ENCODE measurements at regions not wholly inside any gene's neighbourhood (a gene's known extent, or its start where the extent isn't known, plus 50 kb on each side); places are given as distances from the start of the nearest gene placed in this dataset.

DNA sequence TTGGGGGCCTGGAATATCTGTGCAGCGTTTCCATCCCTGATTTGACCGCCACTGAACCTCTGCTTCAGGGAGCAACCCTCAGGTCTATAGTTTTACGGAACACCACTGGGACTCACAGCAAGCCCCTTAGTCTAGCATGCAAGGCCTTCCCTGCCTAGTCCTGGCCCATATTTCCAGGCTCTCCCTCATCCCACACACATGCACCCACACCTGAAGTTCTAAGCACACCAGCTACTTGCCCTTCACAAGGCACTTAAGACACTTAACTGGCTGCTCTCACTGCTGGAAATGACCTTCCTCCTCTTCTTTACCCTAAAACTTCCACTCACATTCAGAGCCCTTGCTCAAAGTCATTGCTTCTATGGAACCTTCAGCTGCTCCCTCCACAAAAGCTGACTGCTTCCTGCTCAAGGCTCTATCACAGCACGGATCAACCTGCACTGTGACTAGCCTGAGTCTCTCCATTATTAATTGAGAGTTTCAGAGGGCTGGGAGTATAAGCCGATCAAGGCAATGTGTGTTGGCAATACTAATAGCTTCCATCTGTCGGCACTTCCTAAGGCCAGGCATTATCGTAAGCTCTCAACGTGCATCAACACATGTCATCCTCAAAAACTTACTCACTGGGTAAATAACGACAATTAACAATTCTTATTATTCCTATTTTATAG, 84.3 kb downstream of the RRAGC start:
- Histone ChIP-seq H3K27me3 (ENCODE audit: insufficient read depth, low read length) (peaks cover 4% of the 10 kb centered on the region; the same call in 1 of the 2 replicates), H3K9me2 (ENCODE audit: low read depth, low read length) (no peaks in the 10 kb centered on the region), H3K9ac (ENCODE audit: low read length) (no peak overlapping the region), H3K79me2 (ENCODE audit: insufficient read depth, low read length) (no peaks in the 10 kb centered on the region), H4K20me1 (ENCODE audit: insufficient read depth, low read length) (no peaks in the 10 kb centered on the region), H3K4me3 (ENCODE audit: low read depth, low read length, poor library complexity, severe bottlenecking) (no peak overlapping the region), H3K4me2 (ENCODE audit: low read length) (no peak overlapping the region), H3K4me1 (ENCODE audit: insufficient read depth, low read length, severe bottlenecking) (no peaks in the 10 kb centered on the region), H3K27ac (ENCODE audit: low read depth, low read length, poor library complexity, severe bottlenecking) (no peak overlapping the region), H2AFZ (ENCODE audit: low read length) (no peak overlapping the region), H3K9me3 (ENCODE audit: low read length) (no peaks in the 10 kb centered on the region), H3F3A (ENCODE audit: insufficient read depth, low read length) (no peaks in the 10 kb centered on the region), H3K36me3 (ENCODE audit: insufficient read depth, low read length) (no peaks in the 10 kb centered on the region)
- TF ChIP-seq EZH2 (IDR thresholded peaks at IDR 0.05; ENCODE audit: borderline replicate concordance, low read length): no peak
- TF ChIP-seq, protein P1, sequence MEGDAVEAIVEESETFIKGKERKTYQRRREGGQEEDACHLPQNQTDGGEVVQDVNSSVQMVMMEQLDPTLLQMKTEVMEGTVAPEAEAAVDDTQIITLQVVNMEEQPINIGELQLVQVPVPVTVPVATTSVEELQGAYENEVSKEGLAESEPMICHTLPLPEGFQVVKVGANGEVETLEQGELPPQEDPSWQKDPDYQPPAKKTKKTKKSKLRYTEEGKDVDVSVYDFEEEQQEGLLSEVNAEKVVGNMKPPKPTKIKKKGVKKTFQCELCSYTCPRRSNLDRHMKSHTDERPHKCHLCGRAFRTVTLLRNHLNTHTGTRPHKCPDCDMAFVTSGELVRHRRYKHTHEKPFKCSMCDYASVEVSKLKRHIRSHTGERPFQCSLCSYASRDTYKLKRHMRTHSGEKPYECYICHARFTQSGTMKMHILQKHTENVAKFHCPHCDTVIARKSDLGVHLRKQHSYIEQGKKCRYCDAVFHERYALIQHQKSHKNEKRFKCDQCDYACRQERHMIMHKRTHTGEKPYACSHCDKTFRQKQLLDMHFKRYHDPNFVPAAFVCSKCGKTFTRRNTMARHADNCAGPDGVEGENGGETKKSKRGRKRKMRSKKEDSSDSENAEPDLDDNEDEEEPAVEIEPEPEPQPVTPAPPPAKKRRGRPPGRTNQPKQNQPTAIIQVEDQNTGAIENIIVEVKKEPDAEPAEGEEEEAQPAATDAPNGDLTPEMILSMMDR (IDR thresholded peaks at IDR 0.05; ENCODE audit: low read length): no peak

DNA sequence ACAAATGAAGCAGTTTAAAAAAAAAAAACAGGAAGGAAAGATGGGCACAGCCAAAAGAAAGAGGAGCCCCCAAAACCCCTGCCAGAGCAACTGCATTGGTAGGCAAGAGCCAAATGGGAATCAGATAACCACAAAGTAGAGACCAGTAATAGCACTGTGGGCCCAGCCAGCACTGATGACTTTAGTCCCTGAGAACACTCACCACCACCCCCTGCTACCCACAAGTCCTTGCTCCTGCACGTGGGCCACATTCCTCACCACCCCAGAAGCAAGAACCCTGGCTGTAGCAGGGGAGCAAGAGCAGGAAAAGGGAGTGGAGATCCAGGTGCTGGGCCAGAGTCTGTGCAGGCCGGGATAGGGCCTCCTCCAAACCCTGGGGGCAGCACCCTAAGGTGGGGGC, 86.1 kb downstream of the RRAGC start:
- Histone ChIP-seq H3K27ac (ENCODE audit: low read depth, low read length, poor library complexity, severe bottlenecking) (no peak overlapping the region), H3K27me3 (ENCODE audit: insufficient read depth, low read length) (no peaks in the 10 kb centered on the region; the same call in 1 of the 2 replicates), H4K20me1 (ENCODE audit: insufficient read depth, low read length) (no peaks in the 10 kb centered on the region), H3K4me2 (ENCODE audit: low read length) (no peak overlapping the region), H3K9me2 (ENCODE audit: low read depth, low read length) (no peaks in the 10 kb centered on the region), H3K9me3 (ENCODE audit: low read length) (no peaks in the 10 kb centered on the region), H3K36me3 (ENCODE audit: insufficient read depth, low read length) (no peaks in the 10 kb centered on the region), H3F3A (ENCODE audit: insufficient read depth, low read length) (no peaks in the 10 kb centered on the region), H3K79me2 (ENCODE audit: insufficient read depth, low read length) (no peaks in the 10 kb centered on the region), H2AFZ (ENCODE audit: low read length) (no peak overlapping the region), H3K4me1 (ENCODE audit: insufficient read depth, low read length, severe bottlenecking) (no peaks in the 10 kb centered on the region), H3K9ac (ENCODE audit: low read length) (no peak overlapping the region), H3K4me3 (ENCODE audit: low read depth, low read length, poor library complexity, severe bottlenecking) (no peak overlapping the region)
- TF ChIP-seq EZH2 (IDR thresholded peaks at IDR 0.05; ENCODE audit: borderline replicate concordance, low read length): no peak
- TF ChIP-seq, protein P1 (IDR thresholded peaks at IDR 0.05; ENCODE audit: low read length): no peak

DNA sequence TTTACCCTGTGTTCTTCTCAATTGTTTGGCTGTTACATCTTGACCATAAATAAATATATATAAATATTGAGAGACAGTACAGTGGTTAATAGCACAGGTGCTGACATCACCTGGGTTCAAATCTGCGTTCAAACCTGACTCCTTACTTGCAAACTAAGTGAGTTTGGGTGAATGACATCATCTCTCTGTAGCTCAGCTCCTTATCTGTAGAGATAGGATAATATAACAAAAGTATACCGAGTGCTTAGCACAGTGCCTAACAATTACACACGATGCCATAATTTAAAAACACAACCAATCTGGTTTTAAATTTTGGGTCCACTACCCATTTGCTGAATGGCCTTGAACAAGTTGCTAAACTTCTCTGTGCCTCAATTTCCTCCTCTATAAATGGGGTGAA, 86.6 kb downstream of the RRAGC start:
- no peaks in the 10 kb centered on the region for H3K36me3 ChIP-seq (ENCODE audit: insufficient read depth, low read length)
- H3K9ac ChIP-seq (ENCODE audit: low read length): no peak overlapping the region
- H3K27me3 ChIP-seq (ENCODE audit: insufficient read depth, low read length): no peaks in the 10 kb centered on the region; the same call in 1 of the 2 replicates
- no peak overlapping the region for H3K27ac ChIP-seq (ENCODE audit: low read depth, low read length, poor library complexity, severe bottlenecking)
- no peaks in the 10 kb centered on the region for H3F3A ChIP-seq (ENCODE audit: insufficient read depth, low read length)
- H4K20me1 ChIP-seq (ENCODE audit: insufficient read depth, low read length): no peaks in the 10 kb centered on the region
- no peaks in the 10 kb centered on the region for H3K4me1 ChIP-seq (ENCODE audit: insufficient read depth, low read length, severe bottlenecking)
- H3K4me3 ChIP-seq (ENCODE audit: low read depth, low read length, poor library complexity, severe bottlenecking): no peak overlapping the region
- no peaks in the 10 kb centered on the region for H3K79me2 ChIP-seq (ENCODE audit: insufficient read depth, low read length)
- H3K4me2 ChIP-seq (ENCODE audit: low read length): no peak overlapping the region
- H2AFZ ChIP-seq (ENCODE audit: low read length): no peak overlapping the region
- H3K9me2 ChIP-seq (ENCODE audit: low read depth, low read length): no peaks in the 10 kb centered on the region
- TF ChIP-seq, protein P1 (IDR thresholded peaks at IDR 0.05; ENCODE audit: low read length): no peak
- no peak for TF ChIP-seq EZH2 (IDR thresholded peaks at IDR 0.05; ENCODE audit: borderline replicate concordance, low read length)
- no peaks in the 10 kb centered on the region for H3K9me3 ChIP-seq (ENCODE audit: low read length)

Measured in OCI-LY1 (cell line).